Nephron (organoid): ENCODE measurements at regions not wholly inside any gene's neighbourhood (a gene's known extent, or its start where the extent isn't known, plus 50 kb on each side); places are given as distances from the start of the nearest gene placed in this dataset.

Source experiments
- H3K27ac Mint-ChIP-seq, 3 experiments: 2 replicates each; pipeline ENCODE4 v1.8.0; 2020; ENCODE audit warnings: mixed read lengths in 3 of 3, mild to moderate bottlenecking in 2 of 3, moderate library complexity in 1 of 3
- H3K27me3 Mint-ChIP-seq: 2 replicates; pipeline ENCODE4 v1.8.0; 2021; ENCODE audit warnings: low read depth, mild to moderate bottlenecking, moderate library complexity, mixed read lengths
- H3K36me3 Mint-ChIP-seq: 2 replicates; pipeline ENCODE4 v1.8.0; 2020; ENCODE audit warnings: low read depth, mixed read lengths
- H3K4me1 Mint-ChIP-seq: 2 replicates; pipeline ENCODE4 v1.8.0; 2020; ENCODE audit warnings: mixed read lengths
- H3K4me3 Mint-ChIP-seq, 3 experiments: 2 replicates each; pipeline ENCODE4 v1.8.0; 2020; ENCODE audit warnings: mild to moderate bottlenecking in 3 of 3, mixed read lengths in 3 of 3, moderate library complexity in 2 of 3
- H3K9me3 Mint-ChIP-seq: 2 replicates; pipeline ENCODE4 v1.8.0; 2020; ENCODE audit warnings: mixed read lengths
- TF ChIP-seq, protein P1 (sequence below), 3 experiments: fragments of 200-600 bp; sonication (generic); IDR thresholded peaks; one replicate each; pipeline ENCODE4 v1.5.0; 2021; ENCODE audit warnings: antibody characterized with exemption in 3 of 3; ENCODE audit not compliant: unreplicated experiment in 3 of 3

DNA sequence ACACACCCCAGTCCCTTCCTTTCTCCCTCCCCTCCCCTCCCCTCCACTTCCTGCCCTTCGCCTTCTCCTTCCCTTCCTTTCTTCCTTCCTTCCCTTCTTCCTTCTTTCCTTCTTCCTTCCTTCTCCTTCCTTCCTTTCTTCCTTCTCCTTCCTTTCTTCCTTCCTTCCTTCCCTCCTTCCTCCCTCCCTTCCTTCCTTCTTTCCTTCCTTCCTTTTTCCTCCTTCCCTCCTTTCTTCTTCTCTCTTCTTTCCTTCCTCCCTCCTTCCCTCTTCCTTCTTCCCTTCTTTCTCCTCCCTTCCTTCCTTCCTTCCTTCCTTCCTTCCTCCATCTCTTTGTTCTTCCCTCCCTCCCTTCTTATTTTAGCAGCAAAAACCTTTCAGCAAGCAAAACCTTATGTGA, 162.1 kb downstream of the EFNB1 start:
- Mint-ChIP-seq H3K4me3 (no peak overlapping the region), H3K9me3 (peaks cover 7% of the 10 kb centered on the region), H3K36me3 (no peaks in the 10 kb centered on the region), H3K27ac (peak overlapping the region; percentile 89 to 97 (median 89)), H3K27me3 (no peaks in the 10 kb centered on the region), H3K4me1 (peaks cover 33% of the 10 kb centered on the region)
- TF ChIP-seq, protein P1, sequence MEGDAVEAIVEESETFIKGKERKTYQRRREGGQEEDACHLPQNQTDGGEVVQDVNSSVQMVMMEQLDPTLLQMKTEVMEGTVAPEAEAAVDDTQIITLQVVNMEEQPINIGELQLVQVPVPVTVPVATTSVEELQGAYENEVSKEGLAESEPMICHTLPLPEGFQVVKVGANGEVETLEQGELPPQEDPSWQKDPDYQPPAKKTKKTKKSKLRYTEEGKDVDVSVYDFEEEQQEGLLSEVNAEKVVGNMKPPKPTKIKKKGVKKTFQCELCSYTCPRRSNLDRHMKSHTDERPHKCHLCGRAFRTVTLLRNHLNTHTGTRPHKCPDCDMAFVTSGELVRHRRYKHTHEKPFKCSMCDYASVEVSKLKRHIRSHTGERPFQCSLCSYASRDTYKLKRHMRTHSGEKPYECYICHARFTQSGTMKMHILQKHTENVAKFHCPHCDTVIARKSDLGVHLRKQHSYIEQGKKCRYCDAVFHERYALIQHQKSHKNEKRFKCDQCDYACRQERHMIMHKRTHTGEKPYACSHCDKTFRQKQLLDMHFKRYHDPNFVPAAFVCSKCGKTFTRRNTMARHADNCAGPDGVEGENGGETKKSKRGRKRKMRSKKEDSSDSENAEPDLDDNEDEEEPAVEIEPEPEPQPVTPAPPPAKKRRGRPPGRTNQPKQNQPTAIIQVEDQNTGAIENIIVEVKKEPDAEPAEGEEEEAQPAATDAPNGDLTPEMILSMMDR (IDR thresholded peaks at IDR 0.05; ENCODE audit: unreplicated experiment in 3 of 3), result no peak

DNA sequence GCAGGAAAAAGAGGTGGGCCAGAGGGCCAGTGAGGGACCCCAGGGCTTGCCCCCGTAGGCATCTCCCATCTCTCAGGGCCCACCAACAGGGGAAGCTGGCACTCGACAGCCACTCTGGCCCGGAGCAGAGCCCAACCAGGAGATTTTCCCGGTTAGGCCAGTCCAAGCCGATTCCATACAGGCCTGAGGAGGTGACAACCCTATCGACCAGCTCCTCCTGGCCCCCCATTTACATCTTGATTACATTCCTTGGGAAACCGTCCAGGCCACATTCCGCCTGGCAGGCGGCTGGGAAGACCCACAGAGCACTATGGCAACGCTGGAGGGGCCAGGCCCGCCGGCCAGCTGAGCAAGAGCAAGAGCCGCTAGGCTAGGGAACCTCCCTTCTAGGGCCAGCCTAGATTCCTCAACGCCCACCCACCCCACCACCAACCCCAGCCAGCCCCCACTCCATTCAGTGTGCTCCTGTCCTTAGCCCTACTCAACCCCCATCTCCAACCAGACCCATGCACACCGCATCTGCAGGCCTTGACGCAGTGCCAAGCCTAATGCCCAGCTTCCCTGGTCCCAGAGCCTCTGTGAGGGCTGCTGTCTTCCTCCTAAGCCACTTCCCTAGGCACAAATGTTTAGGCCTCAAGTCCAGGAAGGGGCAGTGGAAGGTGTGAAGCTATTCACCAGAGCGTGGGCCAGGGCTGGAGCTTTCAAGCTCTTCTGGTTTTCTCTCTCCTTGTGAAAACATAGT, 161.2 kb downstream of the EFNB1 start:
- Mint-ChIP-seq H3K27ac (peak overlapping the region; percentile 89 to 97 (median 89)), H3K9me3 (peaks cover 7% of the 10 kb centered on the region), H3K4me3 (no peak overlapping the region), H3K4me1 (peaks cover 33% of the 10 kb centered on the region), H3K27me3 (no peaks in the 10 kb centered on the region), H3K36me3 (no peaks in the 10 kb centered on the region)
- TF ChIP-seq, protein P1 (IDR thresholded peaks at IDR 0.05; ENCODE audit: unreplicated experiment in 3 of 3), result no peak

DNA sequence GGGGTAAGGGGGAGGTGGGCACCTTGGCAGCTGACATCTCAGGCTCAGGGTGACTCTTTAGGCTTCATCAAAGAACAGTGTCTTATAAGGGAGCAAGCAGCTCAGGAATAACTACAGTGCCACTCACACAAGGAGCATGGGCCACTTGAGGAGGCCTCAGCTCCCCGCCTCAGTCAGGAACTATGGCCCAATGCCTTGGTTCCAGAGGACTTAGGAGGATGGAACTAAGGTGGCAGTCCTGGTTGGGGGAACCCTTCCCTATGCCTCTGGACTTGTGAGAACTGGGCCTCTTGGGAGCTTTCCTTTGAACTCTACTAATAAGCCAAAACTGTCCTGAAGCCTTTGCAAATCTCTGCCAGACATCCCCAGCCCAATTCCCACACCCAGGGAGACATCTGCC, 160.6 kb downstream of the EFNB1 start:
- Mint-ChIP-seq H3K4me3 (no peak overlapping the region), H3K27ac (peak overlapping the region; percentile 89 to 97 (median 89)), H3K4me1 (peaks cover 35% of the 10 kb centered on the region), H3K27me3 (no peaks in the 10 kb centered on the region), H3K9me3 (peaks cover 7% of the 10 kb centered on the region), H3K36me3 (no peaks in the 10 kb centered on the region)
- TF ChIP-seq, protein P1 (IDR thresholded peaks at IDR 0.05; ENCODE audit: unreplicated experiment in 3 of 3), result no peak

DNA sequence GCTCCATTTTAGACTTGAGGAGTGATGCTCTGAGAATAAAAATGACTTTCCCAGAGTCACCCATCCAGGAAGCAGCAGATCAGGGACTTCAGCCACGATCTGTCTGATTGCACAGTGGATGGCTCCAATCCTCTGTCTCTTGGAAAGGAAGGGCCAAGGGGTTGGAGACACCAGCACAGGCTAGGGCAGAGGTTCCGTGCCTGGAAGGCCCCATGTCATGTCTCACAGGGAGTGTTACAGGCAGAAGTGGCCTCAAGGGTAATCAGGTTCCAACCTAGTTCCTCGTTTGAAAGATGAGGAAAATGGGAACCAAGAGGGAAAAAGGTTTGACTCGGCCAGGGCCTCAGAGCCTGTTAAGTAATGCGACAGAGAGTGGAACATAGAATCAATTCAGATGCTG, 160.0 kb downstream of the EFNB1 start:
- Mint-ChIP-seq H3K27ac (peak overlapping the region; percentile 89 to 97 (median 89)), H3K4me1 (peaks cover 35% of the 10 kb centered on the region), H3K4me3 (no peak overlapping the region), H3K9me3 (peaks cover 7% of the 10 kb centered on the region), H3K27me3 (no peaks in the 10 kb centered on the region), H3K36me3 (no peaks in the 10 kb centered on the region)
- TF ChIP-seq, protein P1 (IDR thresholded peaks at IDR 0.05; ENCODE audit: unreplicated experiment in 3 of 3), result no peak

DNA sequence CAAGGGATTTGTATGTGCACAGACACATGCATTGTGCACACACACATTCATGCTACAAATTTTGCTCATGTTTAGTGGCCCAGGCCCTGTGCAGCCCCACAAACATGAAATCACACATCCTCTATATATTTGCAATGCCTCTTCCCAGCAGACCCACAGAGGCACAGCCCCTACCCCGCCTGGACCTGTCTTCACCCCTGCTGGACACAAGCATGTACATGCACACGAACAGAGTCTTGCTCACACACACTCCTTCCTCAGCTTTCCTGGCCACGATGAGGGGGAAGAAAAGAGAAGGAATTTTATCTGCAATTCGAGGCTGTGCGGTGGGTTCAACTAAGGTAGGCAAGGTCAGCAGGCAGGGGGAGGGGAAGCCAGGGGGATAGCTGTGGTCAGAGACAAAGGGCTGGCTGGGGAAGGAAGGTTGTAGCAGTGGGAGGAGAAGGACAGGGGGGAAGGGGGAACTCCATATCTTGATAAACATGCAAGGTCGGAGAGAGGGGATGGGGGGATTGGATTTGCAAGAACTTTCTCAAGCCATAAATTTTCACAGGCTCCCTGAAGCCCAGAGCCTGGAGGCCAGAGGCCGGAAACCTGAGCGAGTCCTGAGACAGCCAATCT, 156.4 kb downstream of the EFNB1 start:
- Mint-ChIP-seq H3K9me3 (peaks cover 9% of the 10 kb centered on the region), H3K4me1 (peaks cover 22% of the 10 kb centered on the region), H3K4me3 (no peak overlapping the region), H3K27ac (peak overlapping the region; percentile 44 to 58 (median 46)), H3K27me3 (no peaks in the 10 kb centered on the region), H3K36me3 (no peaks in the 10 kb centered on the region)
- TF ChIP-seq, protein P1 (IDR thresholded peaks at IDR 0.05; ENCODE audit: unreplicated experiment in 3 of 3), result no peak
